MCF 10A (cell line): ENCODE measurements at regions not wholly inside any gene's neighbourhood (a gene's known extent, or its start where the extent isn't known, plus 50 kb on each side); places are given as distances from the start of the nearest gene placed in this dataset.

Experiments
- BruUV-seq: library from RNA; stranded (reverse); fragments of 400-500 nt; replicated peaks from 2 replicates; lab custom pipeline; 2021; lab: Mats Ljungman, UMichigan
- CTCF ChIA-PET: fragments of 300-600 bp; sonication (Branson Sonifier 250); formaldehyde crosslinking; extraction: SDS; loops from one replicate; lab custom pipeline; 2021; ENCODE audit warnings: antibody characterized with exemption, inconsistent platforms; lab: Yijun Ruan, JAX
- POLR2A ChIA-PET: fragments of 300-600, 350-650 bp; sonication (Branson Sonifier 250); formaldehyde crosslinking; extraction: SDS; loops from one replicate; lab custom pipeline; 2020; ENCODE audit warnings: antibody characterized with exemption, inconsistent platforms; lab: Yijun Ruan, JAX
- DNase-seq: peaks from one replicate; pipeline ENCODE4 v3.0.0-alpha.2; 2018; ENCODE audit not compliant: unreplicated experiment
- H3K27ac Mint-ChIP-seq: one replicate; pipeline ENCODE4 v1.8.0; 2022; ENCODE audit warnings: mild to moderate bottlenecking, low read depth, mixed read lengths; ENCODE audit not compliant: unreplicated experiment
- H3K27me3 Mint-ChIP-seq: one replicate; pipeline ENCODE4 v1.8.0; 2022; ENCODE audit warnings: mixed read lengths; ENCODE audit not compliant: insufficient read depth, unreplicated experiment
- H3K36me3 Mint-ChIP-seq: one replicate; pipeline ENCODE4 v1.8.0; 2022; ENCODE audit warnings: mild to moderate bottlenecking, moderate library complexity, mixed read lengths; ENCODE audit not compliant: insufficient read depth, unreplicated experiment
- H3K4me1 Mint-ChIP-seq: one replicate; pipeline ENCODE4 v1.8.0; 2022; ENCODE audit warnings: mixed read lengths; ENCODE audit not compliant: insufficient read depth, unreplicated experiment
- H3K4me3 Mint-ChIP-seq: one replicate; pipeline ENCODE4 v1.8.0; 2022; ENCODE audit warnings: mild to moderate bottlenecking, moderate library complexity, mixed read lengths; ENCODE audit not compliant: unreplicated experiment
- H3K9me3 Mint-ChIP-seq: one replicate; pipeline ENCODE4 v1.8.0; 2022; ENCODE audit warnings: mixed read lengths; ENCODE audit not compliant: unreplicated experiment
- CTCF ChIP-seq: fragments of 200-600 bp; IDR thresholded peaks from one replicate; pipeline ENCODE4 v1.8.0; 2022; ENCODE audit warnings: antibody characterized with exemption, mild to moderate bottlenecking; ENCODE audit not compliant: unreplicated experiment
- intact Hi-C: fragments of 100-400 bp; cut with micrococcal nuclease; formaldehyde crosslinking; loops from 2 replicates; pipeline ENCODE4 v1.14.1; 2022

DNA sequence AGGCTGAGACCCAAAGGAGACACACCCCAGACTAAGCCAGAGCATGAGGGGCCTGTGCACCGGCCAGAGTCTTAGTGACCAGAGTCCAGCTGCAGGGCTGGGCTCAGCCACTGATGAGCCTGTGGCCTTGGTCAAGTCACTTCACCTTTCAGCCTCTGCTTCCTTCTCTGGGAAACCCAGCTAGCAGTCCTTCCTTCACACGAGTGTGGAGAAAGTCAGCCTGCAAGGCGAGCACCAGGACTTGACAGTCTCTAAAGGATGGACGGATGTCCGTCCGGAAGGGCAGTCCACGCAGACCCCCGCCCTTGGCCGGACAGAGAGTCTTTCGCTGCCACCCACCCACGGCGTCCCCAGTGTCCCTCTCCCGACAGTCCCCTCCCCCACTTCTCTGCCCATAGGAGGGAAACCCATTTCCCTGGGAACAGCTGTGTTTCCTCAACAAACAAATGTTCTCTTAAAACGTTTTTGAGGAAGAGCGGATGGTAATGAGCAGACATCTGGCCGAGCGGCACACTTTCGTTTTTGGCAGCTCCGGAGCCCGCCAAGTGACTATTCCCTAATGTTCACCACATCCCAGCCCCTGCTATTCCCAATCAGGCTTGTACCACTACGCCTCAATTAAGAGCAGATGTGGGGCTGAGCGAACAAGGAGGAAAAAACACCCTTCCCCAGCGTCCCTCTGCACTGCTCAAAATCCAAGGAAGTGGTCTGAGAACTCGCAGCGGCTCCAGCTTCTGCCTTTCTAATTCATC, 129.1 kb upstream of the SMAD3 start:
- H3K27ac Mint-ChIP-seq, result no peak overlapping the region
- POLR2A ChIA-PET, result interaction anchor here (0.6 kb wide), 2 partner anchors 316 to 321 kb away, joined by 3 to 4 read pairs; no protein-coding TSS in a partner anchor

GRCh38 chr15:66936861-66937582, 128.4 kb upstream of the SMAD3 start:
- no peak for TF ChIP-seq CTCF
- H3K27ac Mint-ChIP-seq, result no peak overlapping the region
- H3K4me3 Mint-ChIP-seq, result no peak overlapping the region
- DNase-seq, result no peak
- H3K4me1 Mint-ChIP-seq, result peaks cover 17% of the 10 kb centered on the region
- intact Hi-C loops, result no loop called here
- ChIA-PET POLR2A (no interaction called here), CTCF (interaction anchor here (0.6 to 2.2 kb wide), 3 partner anchors 9 to 359 kb away, joined by 3 to 10 read pairs (median 4); no protein-coding TSS in a partner anchor)
- no peaks in the 10 kb centered on the region for H3K27me3 Mint-ChIP-seq
- peaks cover 6% of the 10 kb centered on the region for H3K36me3 Mint-ChIP-seq
- BruUV-seq, result no TSS peak
- H3K9me3 Mint-ChIP-seq, result peaks cover 14% of the 10 kb centered on the region

More for the DNA sequence above, 129.1 kb upstream of the SMAD3 start:
- CTCF ChIA-PET, result interaction anchor here (0.8 to 2.2 kb wide), 2 partner anchors 10 to 359 kb away, joined by 4 to 10 read pairs; no protein-coding TSS in a partner anchor
- peaks cover 24% of the 10 kb centered on the region for H3K4me1 Mint-ChIP-seq
- peaks cover 14% of the 10 kb centered on the region for H3K9me3 Mint-ChIP-seq
- DNase-seq, result no peak
- no TSS peak for BruUV-seq
- intact Hi-C loops, result no loop called here
- no peak overlapping the region for H3K4me3 Mint-ChIP-seq
- H3K36me3 Mint-ChIP-seq, result peaks cover 6% of the 10 kb centered on the region
- no peaks in the 10 kb centered on the region for H3K27me3 Mint-ChIP-seq
- TF ChIP-seq CTCF, result no peak

DNA sequence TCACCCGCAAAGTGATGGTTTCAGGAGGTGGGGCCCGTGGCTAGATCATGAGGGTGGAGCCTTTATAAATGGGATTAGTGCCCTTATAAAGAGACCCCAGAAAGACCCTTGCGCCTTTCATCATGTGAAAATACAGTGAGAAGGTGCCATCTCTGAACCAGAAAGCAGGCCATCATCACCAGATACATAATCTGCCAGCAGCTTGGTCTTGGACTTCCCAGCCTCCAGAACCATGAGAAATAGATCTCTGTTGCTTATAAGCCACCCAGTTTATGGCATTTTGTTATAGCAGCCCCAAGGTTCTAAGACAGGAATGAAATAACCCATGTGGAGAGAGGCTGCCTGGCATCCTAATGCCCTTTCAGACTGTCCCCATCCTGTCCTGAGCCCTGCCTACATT, 127.8 kb upstream of the SMAD3 start:
- no peak for TF ChIP-seq CTCF
- H3K27me3 Mint-ChIP-seq, result no peaks in the 10 kb centered on the region
- DNase-seq, result no peak
- POLR2A ChIA-PET, result no interaction called here
- no TSS peak for BruUV-seq
- no peak overlapping the region for H3K4me3 Mint-ChIP-seq
- H3K9me3 Mint-ChIP-seq, result peaks cover 14% of the 10 kb centered on the region
- intact Hi-C loops, result no loop called here
- peaks cover 11% of the 10 kb centered on the region for H3K4me1 Mint-ChIP-seq
- H3K36me3 Mint-ChIP-seq, result peaks cover 6% of the 10 kb centered on the region
- CTCF ChIA-PET, result interaction anchor here (0.6 to 2.2 kb wide), 2 partner anchors 9 to 28 kb away, joined by 3 to 10 read pairs; no protein-coding TSS in a partner anchor
- H3K27ac Mint-ChIP-seq, result no peak overlapping the region
